ENCODE measurements at regions not wholly inside any gene's neighbourhood (a gene's known extent, or its start where the extent isn't known, plus 50 kb on each side); places are given as distances from the start of the nearest gene placed in this dataset.

DNA sequence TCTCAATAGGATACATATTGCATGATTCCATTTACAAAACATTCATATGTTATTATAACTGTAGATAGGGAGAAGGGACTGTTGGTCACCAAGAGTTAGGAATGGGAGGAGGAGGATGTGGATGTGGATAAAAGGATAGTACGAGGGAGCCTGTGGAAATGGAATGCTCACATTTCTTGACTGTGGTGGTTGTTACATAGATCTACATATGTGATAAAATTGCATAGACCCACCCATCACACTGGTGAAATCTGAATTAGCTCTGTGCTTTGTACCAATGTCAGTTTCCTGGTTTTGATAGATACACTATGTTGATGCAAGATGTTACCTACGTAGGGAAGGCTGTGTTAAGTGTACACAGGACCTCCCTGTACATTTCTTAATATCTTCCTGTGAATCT lies 233.5 kb upstream of the MTPN start:
- Histone ChIP-seq H3K79me1 (ENCODE audit: insufficient read depth, low read depth, low read length, poor library complexity, severe bottlenecking) (no peaks in the 10 kb centered on the region), H3K23me2 (ENCODE audit: insufficient read length, low read depth, low read length, poor library complexity, severe bottlenecking) (no peaks in the 10 kb centered on the region), H4K8ac (replicated peaks; ENCODE audit: insufficient read length, low read depth, low read length) (no peak overlapping the region), H3K56ac (ENCODE audit: insufficient read length, low read depth, low read length) (no peak overlapping the region), H2AFZ (ENCODE audit: low read length) (no peak overlapping the region), H3K27ac (ENCODE audit: insufficient read length, low read depth, low read length) (no peak overlapping the region), H2AK5ac (ENCODE audit: insufficient read length, low read length) (no peak overlapping the region), H2BK20ac (ENCODE audit: low read depth, low read length, poor library complexity, severe bottlenecking) (no peak overlapping the region), H3K9me3 (ENCODE audit: control insufficient read depth, low read depth, low read length) (no peaks in the 10 kb centered on the region), H3K14ac (ENCODE audit: insufficient read depth, low read length) (no peak overlapping the region), H3K9ac (ENCODE audit: extremely low read depth, insufficient read length, low read length) (no peak overlapping the region), H3K4me1 (ENCODE audit: insufficient read depth, low read length) (no peaks in the 10 kb centered on the region), H4K5ac (ENCODE audit: insufficient read length, low read depth, low read length) (no peak overlapping the region), H3K27me3 (ENCODE audit: insufficient read depth, low read length) (no peaks in the 10 kb centered on the region), H2BK12ac (ENCODE audit: insufficient read length, low read depth, low read length) (no peak overlapping the region), H4K20me1 (ENCODE audit: control insufficient read depth, insufficient read depth, insufficient read length) (no peaks in the 10 kb centered on the region), H2BK15ac (ENCODE audit: low read depth, low read length) (no peak overlapping the region), H3K23ac (ENCODE audit: insufficient read length, low read depth, low read length) (no peak overlapping the region), H3K4me2 (ENCODE audit: insufficient read depth, insufficient read length, low read length) (no peak overlapping the region), H3T11ph (ENCODE audit: low read length) (no peak overlapping the region), H2BK5ac (ENCODE audit: insufficient read length, low read length) (no peak overlapping the region), H2BK120ac (ENCODE audit: low read depth, low read length, poor library complexity, severe bottlenecking) (no peak overlapping the region), H4K91ac (ENCODE audit: insufficient read length, low read depth, low read length) (no peak overlapping the region), H3K4ac (ENCODE audit: low read depth, low read length) (no peak overlapping the region), H3K18ac (ENCODE audit: insufficient read length, low read depth, low read length) (no peak overlapping the region), H3K79me2 (ENCODE audit: insufficient read depth, low read length) (no peaks in the 10 kb centered on the region)
- Mint-ChIP-seq H3K4me3 (no peak overlapping the region), H3K27me3 (ENCODE audit: low read depth) (no peaks in the 10 kb centered on the region), H3K36me3 (ENCODE audit: insufficient read depth in 1 of 3, low read depth in 3 of 3) (no peaks in the 10 kb centered on the region), H3K27ac (no peak overlapping the region), H3K9me3 (no peaks in the 10 kb centered on the region; a peak in 1 of 5 replicates), H3K4me1 (no peaks in the 10 kb centered on the region)
- TF ChIP-seq, protein P1, sequence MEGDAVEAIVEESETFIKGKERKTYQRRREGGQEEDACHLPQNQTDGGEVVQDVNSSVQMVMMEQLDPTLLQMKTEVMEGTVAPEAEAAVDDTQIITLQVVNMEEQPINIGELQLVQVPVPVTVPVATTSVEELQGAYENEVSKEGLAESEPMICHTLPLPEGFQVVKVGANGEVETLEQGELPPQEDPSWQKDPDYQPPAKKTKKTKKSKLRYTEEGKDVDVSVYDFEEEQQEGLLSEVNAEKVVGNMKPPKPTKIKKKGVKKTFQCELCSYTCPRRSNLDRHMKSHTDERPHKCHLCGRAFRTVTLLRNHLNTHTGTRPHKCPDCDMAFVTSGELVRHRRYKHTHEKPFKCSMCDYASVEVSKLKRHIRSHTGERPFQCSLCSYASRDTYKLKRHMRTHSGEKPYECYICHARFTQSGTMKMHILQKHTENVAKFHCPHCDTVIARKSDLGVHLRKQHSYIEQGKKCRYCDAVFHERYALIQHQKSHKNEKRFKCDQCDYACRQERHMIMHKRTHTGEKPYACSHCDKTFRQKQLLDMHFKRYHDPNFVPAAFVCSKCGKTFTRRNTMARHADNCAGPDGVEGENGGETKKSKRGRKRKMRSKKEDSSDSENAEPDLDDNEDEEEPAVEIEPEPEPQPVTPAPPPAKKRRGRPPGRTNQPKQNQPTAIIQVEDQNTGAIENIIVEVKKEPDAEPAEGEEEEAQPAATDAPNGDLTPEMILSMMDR (conservative IDR thresholded peaks at IDR 0.05) = no peak
- no CpG with 5 or more reads among the region's 2 CpGs for WGBS (ENCODE audit: extremely low coverage, insufficient read length, low lambda C conversion rate)
- DNase-seq = no peak
